ENCODE measurements at regions not wholly inside any gene's neighbourhood (a gene's known extent, or its start where the extent isn't known, plus 50 kb on each side); places are given as distances from the start of the nearest gene placed in this dataset.

GRCh38 chr1:244197851-244198375 is 146.8 kb downstream of the ZBTB18 start:
- no peak for DNase-seq

- no peak for DNase-seq
Measured at GRCh38 chr1:244199902-244200301, 148.8 kb downstream of the ZBTB18 start.

GRCh38 chr1:244200596-244200995 is 149.5 kb downstream of the ZBTB18 start:
- DNase-seq, result no peak

- DNase-seq, result no peak
Measured at GRCh38 chr1:244201750-244202149, 150.7 kb downstream of the ZBTB18 start.

- DNase-seq, result no peak
Measured at GRCh38 chr1:244204004-244204403, 152.9 kb downstream of the ZBTB18 start.

DNA sequence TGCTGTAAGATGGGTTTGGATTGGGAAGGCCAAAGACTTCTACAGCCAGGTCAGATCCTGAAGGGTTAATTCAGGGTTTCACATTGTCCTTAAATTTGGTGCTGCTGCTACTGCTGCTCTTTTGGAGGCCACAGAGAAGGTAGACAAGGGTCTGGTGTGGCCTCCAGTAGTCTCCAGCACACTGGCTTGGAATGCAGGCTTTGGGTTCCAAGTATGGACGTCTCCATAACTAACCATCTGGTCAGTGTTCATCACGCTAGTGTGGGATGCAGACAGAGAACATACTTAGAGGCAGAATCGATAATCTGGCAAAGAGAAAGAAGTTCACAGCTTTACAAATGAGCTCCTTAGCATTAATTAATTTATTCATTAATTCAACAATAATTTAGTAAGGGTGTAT is 154.1 kb downstream of the ZBTB18 start:
- no peak for DNase-seq

DNA sequence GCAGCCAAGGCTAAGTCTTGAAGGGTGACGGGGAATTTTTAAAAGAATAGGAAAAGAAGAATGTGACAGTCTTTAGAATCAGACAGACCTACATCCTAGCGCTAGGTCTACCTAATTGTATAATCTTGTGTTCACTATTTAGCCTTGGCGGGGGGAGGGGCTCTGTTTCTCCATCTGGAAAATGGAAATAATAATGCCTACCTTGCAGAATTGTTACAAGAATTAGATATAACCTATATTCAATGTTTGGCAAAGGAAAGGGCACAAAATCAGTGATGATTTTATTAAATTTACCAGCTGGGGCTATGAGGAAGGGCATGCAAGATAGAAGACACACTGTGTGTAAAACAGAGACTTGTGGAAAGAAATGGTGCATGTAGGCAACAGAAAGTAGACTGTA is 154.8 kb downstream of the ZBTB18 start:
- no peak for DNase-seq

DNA sequence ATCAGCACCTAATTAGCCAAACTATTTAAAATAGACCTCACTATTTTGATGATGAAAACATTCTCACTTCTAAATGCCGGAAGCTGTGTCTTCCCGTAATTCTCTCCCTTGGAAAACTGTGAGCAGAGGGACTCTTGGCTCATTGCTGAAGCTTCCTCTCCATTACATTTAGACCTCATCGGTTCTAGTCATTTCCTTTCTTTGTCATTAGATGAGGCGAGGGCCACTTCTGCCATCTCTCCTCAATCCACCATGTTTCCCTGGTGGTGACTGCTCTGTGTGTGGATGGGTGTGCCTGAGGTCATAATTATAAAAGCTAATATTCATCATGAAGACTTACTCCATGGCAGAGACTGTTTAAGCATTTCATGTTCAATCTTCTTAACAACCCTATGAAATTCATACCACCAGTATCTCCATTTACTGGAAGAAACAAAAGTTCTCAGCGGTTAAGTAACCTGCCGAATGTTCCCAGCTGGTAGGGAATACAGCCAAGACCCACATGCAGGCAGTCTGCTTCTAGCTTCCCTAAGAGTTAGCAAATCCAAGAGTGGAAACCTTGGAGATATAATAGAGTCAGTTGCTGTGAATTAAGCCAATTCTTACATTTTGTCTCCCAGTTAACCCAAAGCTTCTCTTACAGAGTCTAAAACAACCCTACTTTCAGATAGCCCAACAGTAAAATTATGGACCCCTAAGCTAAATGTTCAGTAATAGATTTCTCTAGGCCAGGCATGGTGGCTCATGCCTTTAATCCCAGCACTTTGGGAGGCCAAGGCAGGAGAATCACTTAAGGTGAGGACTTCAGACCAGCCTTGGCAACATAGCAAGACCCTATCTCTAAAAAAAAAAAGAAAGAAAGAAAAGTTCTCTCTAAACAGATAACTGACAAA is 156.2 kb downstream of the ZBTB18 start:
- no peak for DNase-seq

DNA sequence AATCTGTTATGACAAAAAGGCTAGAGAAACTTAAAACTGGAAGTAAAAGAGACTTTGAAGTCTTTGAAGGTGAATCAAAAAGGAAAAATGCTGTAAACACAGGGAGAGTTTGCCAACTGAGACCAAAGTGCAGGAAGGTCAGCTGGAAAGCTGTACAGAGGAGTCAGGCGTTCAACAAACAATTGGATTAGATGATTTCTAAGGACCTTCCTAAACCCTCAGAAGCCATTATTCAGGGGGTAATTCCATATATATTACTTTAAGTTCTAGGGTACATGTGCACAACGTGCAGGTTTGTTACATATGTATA is 156.8 kb downstream of the ZBTB18 start:
- no peak for DNase-seq

DNA sequence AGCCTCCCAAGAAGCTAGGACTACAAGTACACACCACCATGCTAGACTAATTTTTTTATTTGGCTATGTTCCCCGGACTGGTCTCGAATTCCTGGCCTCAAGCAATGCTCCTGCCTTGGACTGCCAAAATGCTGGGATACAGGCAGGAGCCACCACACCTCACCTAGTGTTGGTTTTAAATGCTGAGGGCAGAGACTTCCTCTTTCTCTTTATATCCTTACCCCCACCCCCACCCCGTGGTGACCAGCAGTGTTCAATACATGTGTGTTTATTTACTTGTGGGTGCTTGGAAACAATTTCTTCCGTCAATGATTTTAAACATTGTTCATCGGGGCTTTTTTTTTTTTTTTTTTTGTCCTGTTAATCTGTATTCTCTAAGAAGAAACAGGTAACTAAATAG is 158.9 kb downstream of the ZBTB18 start:
- DNase-seq, result no peak

DNA sequence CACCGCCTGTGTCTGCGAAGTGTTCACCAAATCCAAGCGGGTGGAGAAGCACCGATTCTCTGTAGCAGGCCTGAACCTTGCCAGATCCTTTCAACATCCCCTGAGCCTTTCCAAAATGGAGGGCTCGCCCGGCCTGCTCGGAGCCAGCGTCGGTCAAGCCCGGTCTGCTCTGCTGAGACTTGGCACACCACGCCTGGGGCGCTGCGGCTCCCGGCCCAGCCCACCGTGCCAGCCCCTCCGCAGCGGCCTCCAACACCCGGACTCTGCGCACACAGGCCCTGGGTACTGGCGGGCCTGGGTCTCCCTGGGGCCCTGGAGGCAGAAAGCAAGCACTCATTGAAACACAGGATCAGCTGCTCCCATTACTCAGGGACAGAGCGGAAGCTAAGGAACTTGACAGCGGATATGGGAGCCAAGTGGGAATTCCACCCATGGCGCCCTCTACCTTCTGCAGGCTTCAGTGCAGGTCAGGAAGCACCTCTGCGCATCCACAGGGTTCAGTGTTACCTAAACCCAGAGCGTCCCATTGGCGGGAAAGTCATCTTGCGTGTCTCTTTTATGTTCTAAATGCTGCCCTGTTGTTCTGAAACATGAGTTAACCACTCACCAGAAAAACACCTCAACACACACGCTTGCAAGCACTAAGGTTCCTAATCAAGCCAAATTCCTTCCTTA is 159.9 kb downstream of the ZBTB18 start:
- DNase-seq, result no peak

DNA sequence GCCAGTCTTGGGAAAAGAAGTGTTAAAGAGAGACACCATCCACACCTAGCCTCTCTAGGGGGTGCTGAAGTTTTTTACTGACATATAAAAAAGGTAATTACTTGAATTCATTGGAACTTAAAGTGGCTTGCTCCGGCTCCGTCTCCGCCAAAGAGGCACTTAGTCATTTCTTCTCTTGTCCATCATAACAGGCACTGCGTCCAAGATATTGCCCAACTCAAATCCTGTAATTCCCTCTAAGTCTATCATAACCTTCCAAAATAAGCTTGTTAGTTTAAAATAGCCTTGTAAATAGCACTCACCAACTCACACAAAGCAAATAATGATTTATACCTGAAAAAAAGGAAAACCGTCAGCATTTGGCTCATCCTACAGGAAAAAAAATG is 160.5 kb downstream of the ZBTB18 start:
- no peak for DNase-seq

DNA sequence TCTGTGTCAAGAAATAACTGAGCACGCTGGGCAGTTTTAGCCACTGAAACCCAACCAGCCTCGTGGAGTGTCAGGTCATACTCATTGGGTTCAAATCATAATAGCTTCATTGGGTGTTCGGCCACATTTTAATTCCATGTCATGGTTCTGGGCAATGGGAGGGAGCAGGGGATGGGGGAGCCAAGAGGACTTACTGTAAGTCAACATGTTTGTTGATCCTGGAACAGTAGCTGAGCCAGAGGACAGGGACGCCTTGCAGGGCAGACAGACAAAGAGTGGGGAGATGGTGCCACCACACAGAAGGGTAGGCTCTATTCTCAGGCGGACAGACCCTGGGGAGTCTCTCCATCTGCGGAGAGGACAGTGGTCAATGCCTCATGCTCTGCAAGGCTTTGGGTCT is 161.1 kb downstream of the ZBTB18 start:
- DNase-seq, result no peak

DNA sequence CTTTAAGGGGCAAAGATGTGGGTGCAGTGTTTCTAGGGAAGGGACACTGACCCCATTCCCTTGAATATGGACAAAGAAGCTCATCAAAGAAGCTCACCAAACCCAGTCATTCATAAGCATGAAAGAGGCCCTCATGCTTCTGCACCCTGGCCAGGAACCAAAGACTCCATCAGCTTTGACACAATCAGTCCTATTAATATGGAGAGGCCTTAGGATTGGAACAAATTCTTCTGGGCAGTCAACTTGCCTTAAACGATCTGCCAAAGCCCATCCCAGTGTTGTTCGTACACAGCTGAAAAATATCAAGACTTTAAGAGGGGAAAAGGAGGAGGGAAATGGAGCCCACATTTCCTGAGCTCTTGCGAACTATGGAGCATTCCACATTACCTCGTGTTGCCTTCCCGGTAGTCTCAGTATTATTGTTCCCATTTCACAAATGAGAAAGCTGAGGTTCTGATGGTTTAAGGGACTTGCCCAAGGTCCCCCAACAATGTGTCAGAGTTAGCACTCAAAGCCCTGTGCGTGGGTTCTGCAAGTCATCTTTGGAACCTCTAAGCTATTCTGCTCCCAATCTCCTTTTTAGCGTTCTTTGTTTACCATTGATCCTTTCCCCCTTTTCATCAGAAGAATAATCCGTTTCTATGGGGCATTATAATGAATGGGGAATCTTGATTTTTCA is 161.9 kb downstream of the ZBTB18 start:
- DNase-seq, result no peak

- DNase-seq, result no peak
Measured at GRCh38 chr1:244214009-244214967, 163.2 kb downstream of the ZBTB18 start.

DNA sequence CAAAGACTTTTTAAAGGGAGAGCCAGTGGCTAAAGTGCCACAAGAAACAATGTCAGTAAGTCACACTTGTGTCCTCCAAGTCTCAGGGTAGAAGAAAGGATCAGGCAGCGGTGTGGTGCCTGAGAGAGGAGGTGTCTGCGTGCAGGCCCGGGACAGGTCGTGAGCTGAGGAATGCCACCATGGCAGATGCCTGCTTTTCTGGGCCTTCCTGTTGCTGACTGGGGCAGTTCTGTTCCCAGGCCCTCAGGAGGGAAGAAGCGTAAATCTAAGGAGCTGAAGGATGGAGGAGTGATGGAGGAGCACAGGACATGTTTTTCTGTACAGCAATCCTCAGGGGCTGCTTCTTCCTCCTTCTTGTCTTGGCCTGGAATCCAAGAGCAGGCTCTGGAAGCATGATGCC is 165.8 kb downstream of the ZBTB18 start:
- no peak for DNase-seq

GRCh38 chr1:244217711-244218110 is 166.6 kb downstream of the ZBTB18 start:
- DNase-seq, result no peak

DNA sequence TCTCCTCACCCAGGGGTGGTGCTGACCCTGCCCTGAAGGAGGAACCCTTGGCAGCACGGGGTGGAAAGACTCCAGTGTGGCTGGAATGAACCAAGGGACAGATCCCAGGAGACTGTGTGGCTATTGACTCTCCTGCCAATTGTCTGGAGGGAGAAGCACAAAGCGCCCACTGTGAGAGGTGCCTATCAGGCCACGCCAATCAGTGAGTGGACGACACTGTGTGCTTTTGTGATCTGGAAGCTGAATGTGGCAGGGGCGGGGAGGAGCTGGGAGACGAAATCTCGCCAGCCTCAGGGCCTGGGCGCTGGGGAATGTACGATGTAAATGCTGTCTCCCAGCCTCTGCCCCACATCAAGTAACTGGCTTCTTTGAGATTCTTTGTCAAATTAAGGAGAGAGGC is 167.1 kb downstream of the ZBTB18 start:
- no peak for DNase-seq

DNA sequence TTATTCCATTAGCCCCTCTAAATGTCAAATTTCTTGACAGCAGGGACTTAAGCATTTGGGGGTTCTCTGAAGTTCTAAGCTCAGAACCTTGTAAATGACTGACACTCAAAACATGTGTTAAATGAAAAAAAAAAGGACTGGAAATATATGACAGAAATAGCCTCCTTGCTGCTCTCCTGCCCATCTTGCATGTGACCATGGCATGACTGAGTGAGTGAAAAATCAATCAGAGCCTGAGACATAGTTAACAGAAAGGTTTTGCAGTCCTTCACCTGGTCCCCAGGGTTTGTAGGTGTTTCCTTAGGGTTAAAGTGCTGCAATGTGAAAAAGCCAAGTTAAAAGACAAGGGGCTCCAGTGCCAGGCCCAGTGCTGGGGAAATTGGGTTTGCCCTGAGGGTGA is 168.1 kb downstream of the ZBTB18 start:
- DNase-seq, result no peak

DNA sequence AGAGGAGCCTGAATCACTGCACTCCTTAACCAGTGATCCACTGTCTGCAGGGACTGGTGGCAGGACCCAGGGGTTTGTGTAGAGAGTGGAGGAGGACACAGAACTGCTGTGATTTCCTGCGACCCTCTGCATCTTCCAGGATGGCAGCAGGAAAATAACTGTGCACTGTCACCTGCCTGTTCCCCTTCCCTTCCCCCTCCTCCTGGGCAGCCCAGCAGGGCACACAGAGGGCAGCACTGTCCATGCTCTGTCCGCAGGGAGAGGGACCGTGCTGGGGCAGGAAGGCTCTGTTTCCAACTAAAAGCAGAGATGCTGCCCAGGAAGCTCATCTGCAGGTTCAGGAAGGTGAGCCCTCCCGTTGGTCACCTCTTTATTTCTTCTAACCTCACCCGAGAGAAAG is 168.7 kb downstream of the ZBTB18 start:
- no peak for DNase-seq

GRCh38 chr1:244220410-244220809 is 169.3 kb downstream of the ZBTB18 start:
- DNase-seq, result no peak

DNA sequence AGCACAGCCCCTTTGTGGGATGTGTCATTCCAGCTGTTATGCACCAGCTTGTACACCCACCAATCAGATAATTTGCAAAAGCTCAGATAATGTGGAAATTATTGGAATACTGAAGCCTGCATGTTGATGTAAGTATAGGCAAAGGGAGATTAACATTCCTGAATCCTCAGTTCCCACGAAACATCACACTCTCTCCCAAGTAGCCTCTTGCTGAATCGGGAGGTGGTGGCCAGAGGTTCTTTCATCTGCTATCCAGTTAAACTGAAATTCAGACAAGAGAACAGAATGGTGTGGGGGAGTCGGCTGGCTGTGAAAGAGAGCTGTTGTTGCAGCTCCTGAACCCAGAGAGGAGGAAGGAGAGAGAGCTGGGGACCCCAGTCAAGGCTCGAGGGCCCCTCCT is 170.9 kb downstream of the ZBTB18 start:
- DNase-seq, result no peak

Data from NCI-H510A (cell line).